Gastrocnemius medialis (tissue), 4 donors: ENCODE measurements at regions not wholly inside any gene's neighbourhood (a gene's known extent, or its start where the extent isn't known, plus 50 kb on each side); places are given as distances from the start of the nearest gene placed in this dataset.

Experiments used
- CTCF ChIP-seq, 5 experiments: fragments of 450-650 bp in 3 of 5; fragments of 200-600 bp in 2 of 5; sonication (generic) in 2 of 5; IDR thresholded peaks in 4 of 5; conservative IDR thresholded peaks in 1 of 5; 1 replicate in 4 of 5; 2 replicates in 1 of 5; pipeline ENCODE4 v1.5.1; 2016 to 2019; ENCODE audit warnings: antibody characterized with exemption in 5 of 5, mild to moderate bottlenecking in 3 of 5, moderate library complexity in 3 of 5
- POLR2A ChIP-seq, 2 donors: fragments of 450-650 bp; IDR thresholded peaks; one replicate each; pipeline ENCODE4 v1.6.1; 2017; ENCODE audit warnings: antibody characterized with exemption in 2 of 2, mild to moderate bottlenecking in 2 of 2, moderate library complexity in 2 of 2

- TF ChIP-seq CTCF (IDR thresholded peaks at IDR 0.05 in 4 of 5, conservative IDR thresholded peaks at IDR 0.05 in 1 of 5) = no peak
- no peak for TF ChIP-seq POLR2A (IDR thresholded peaks at IDR 0.05)
These were observed 186.6 kb upstream of the SPAG17 start for GRCh38 chr1:118371612-118372011.
